Liver (tissue), 8 donors: ENCODE measurements at regions not wholly inside any gene's neighbourhood (a gene's known extent, or its start where the extent isn't known, plus 50 kb on each side); places are given as distances from the start of the nearest gene placed in this dataset.
"Not testable (repeated sequence)": the region's sequence is repeated elsewhere in the genome, so short reads cannot be mapped to it uniquely, and the experiment has no call there.

ENCODE experiments used
- DNase-seq: peaks from one replicate; pipeline ENCODE4 v3.0.0-alpha.2; 2017; ENCODE audit warnings: low spot score
- H3K27ac ChIP-seq, 2 donors: one replicate each; pipeline ENCODE4 v1.7.0; 2013; ENCODE audit warnings: inconsistent platforms in 2 of 2, low read length in 2 of 2, control low read depth in 1 of 2, low read depth in 1 of 2, mild to moderate bottlenecking in 1 of 2
- H3K27me3 ChIP-seq, 4 donors: one replicate each; pipeline versions ENCODE4 v1.6.1 to v1.7.0; 2013; ENCODE audit warnings: low read length in 3 of 4, inconsistent platforms in 1 of 4, mild to moderate bottlenecking in 1 of 4, moderate library complexity in 1 of 4; ENCODE audit not compliant: control insufficient read depth in 4 of 4, insufficient read depth in 4 of 4
- H3K36me3 ChIP-seq, 4 donors: one replicate each; pipeline versions ENCODE4 v1.6.1 to v1.7.0; 2013; ENCODE audit warnings: low read length in 3 of 4, mild to moderate bottlenecking in 3 of 4, low read depth in 1 of 4, moderate library complexity in 1 of 4; ENCODE audit not compliant: control insufficient read depth in 4 of 4, insufficient read depth in 3 of 4
- H3K4me1 ChIP-seq, 4 donors: one replicate each; pipeline versions ENCODE4 v1.6.1 to v1.7.0; 2013; ENCODE audit warnings: low read length in 3 of 4, mild to moderate bottlenecking in 3 of 4, moderate library complexity in 1 of 4; ENCODE audit not compliant: control insufficient read depth in 4 of 4, insufficient read depth in 4 of 4
- H3K4me3 ChIP-seq, 3 donors: one replicate each; pipeline versions ENCODE4 v1.6.1 to v1.7.0; 2013; ENCODE audit warnings: low read length in 3 of 3, control low read depth in 1 of 3, low read depth in 1 of 3, mild to moderate bottlenecking in 1 of 3
- H3K9ac ChIP-seq, 2 donors: one replicate each; pipeline ENCODE4 v1.7.0; 2013; ENCODE audit warnings: low read length in 2 of 2, mild to moderate bottlenecking in 2 of 2, moderate library complexity in 2 of 2, control low read depth in 1 of 2, low read depth in 1 of 2
- H3K9me3 ChIP-seq, 4 donors: one replicate each; pipeline versions ENCODE4 v1.6.1 to v1.7.0; 2013; ENCODE audit warnings: low read length in 3 of 4; ENCODE audit not compliant: control insufficient read depth in 4 of 4
- CTCF ChIP-seq: fragments of 150-350 bp; IDR thresholded peaks from 2 replicates; pipeline ENCODE4 v1.5.1; 2017; ENCODE audit warnings: improper control_type of control experiment, low read depth, low read length; ENCODE audit not compliant: missing input control
- EGR1 ChIP-seq, 2 donors: IDR thresholded peaks; 2 replicates each; pipeline ENCODE4 v1.6.1; 2016 to 2018; ENCODE audit warnings: antibody characterized with exemption in 2 of 2, low read depth in 2 of 2
- FOXA1 ChIP-seq: IDR thresholded peaks from 2 replicates; pipeline ENCODE4 v1.6.1; 2016; ENCODE audit warnings: antibody characterized with exemption
- FOXA2 ChIP-seq: IDR thresholded peaks from 2 replicates; pipeline ENCODE4 v1.6.1; 2016; ENCODE audit warnings: antibody characterized with exemption
- GABPA ChIP-seq, 2 donors: IDR thresholded peaks in 1 of 2; conservative IDR thresholded peaks in 1 of 2; 2 replicates each; pipeline ENCODE4 v1.6.1; 2016; ENCODE audit warnings: antibody characterized with exemption in 2 of 2, mild to moderate bottlenecking in 1 of 2, moderate library complexity in 1 of 2
- HNF4A ChIP-seq, 2 donors: conservative IDR thresholded peaks; 2 replicates each; pipeline ENCODE4 v1.6.1; 2016; ENCODE audit warnings: antibody characterized with exemption in 2 of 2, mild to moderate bottlenecking in 2 of 2
- HNF4G ChIP-seq: IDR thresholded peaks from 2 replicates; pipeline ENCODE4 v1.6.1; 2016; ENCODE audit warnings: antibody characterized with exemption
- JUND ChIP-seq, 2 donors: IDR thresholded peaks; 2 replicates each; pipeline ENCODE4 v1.6.1; 2016; ENCODE audit warnings: antibody characterized with exemption in 2 of 2
- MAX ChIP-seq: IDR thresholded peaks from 2 replicates; pipeline ENCODE4 v1.6.1; 2016; ENCODE audit warnings: antibody characterized with exemption
- NR2F2 ChIP-seq: IDR thresholded peaks from 2 replicates; pipeline ENCODE4 v1.6.1; 2016; ENCODE audit warnings: antibody characterized with exemption
- RAD21 ChIP-seq, 2 donors: IDR thresholded peaks; 2 replicates each; pipeline ENCODE4 v1.6.1; 2016; ENCODE audit warnings: antibody characterized with exemption in 2 of 2, mild to moderate bottlenecking in 2 of 2
- REST ChIP-seq: IDR thresholded peaks from 2 replicates; pipeline ENCODE4 v1.6.1; 2016; ENCODE audit warnings: antibody characterized with exemption, mild to moderate bottlenecking
- RXRA ChIP-seq, 2 donors: IDR thresholded peaks; 2 replicates each; pipeline ENCODE4 v1.6.1; 2017 to 2018; ENCODE audit warnings: antibody characterized with exemption in 2 of 2, mild to moderate bottlenecking in 1 of 2
- SP1 ChIP-seq: IDR thresholded peaks from 2 replicates; pipeline ENCODE4 v1.6.1; 2018; ENCODE audit warnings: antibody characterized with exemption, mild to moderate bottlenecking
- TAF1 ChIP-seq: conservative IDR thresholded peaks from 2 replicates; pipeline ENCODE4 v1.6.1; 2016; ENCODE audit warnings: antibody characterized with exemption, mild to moderate bottlenecking
- YY1 ChIP-seq: IDR thresholded peaks from 2 replicates; pipeline ENCODE4 v1.6.1; 2016; ENCODE audit warnings: antibody characterized with exemption, mild to moderate bottlenecking
- ZBTB33 ChIP-seq: IDR thresholded peaks from 2 replicates; pipeline ENCODE4 v1.6.1; 2016; ENCODE audit warnings: antibody characterized with exemption
- WGBS: extraction: QIAGEN DNeasy Blood & Tissue Kit; methylation state at CpG from one replicate; pipeline ENCODE4 v1.1.7; 2013; 5-methylcytosine and 5-hydroxymethylcytosine counted together
- TF ChIP-seq, protein P1 (sequence below): IDR thresholded peaks from 2 replicates; pipeline ENCODE4 v1.6.1; 2016; ENCODE audit warnings: antibody characterized with exemption
- donor health status: healthy.
- donor health status: healthy.
- donor health status: healthy.
- donor health status: healthy.
- donor health status: healthy.

- WGBS: 92% methylated on average over 17 of the region's 17 CpGs
- DNase-seq: no peak
- no peaks in the 10 kb centered on the region for H3K27me3 ChIP-seq
Measured at GRCh38 chr15:77889009-77889806, 188.3 kb downstream of the TBC1D2B start.

GRCh38 chr15:77887563-77888429 is 189.7 kb downstream of the TBC1D2B start:
- DNase-seq, H3K4me1 ChIP-seq, H3K4me3 ChIP-seq, H3K9ac ChIP-seq, H3K27me3 ChIP-seq, H3K36me3 ChIP-seq, H3K9me3 ChIP-seq, H3K27ac ChIP-seq: not testable (repeated sequence)
- WGBS: 74% methylated on average over 10 of the region's 16 CpGs

More at GRCh38 chr15:77889009-77889806, 188.3 kb downstream of the TBC1D2B start:
- H3K36me3 ChIP-seq: no peaks in the 10 kb centered on the region
- H3K4me3 ChIP-seq: no peak overlapping the region
- TF ChIP-seq FOXA1: no peak
- no peak overlapping the region for H3K27ac ChIP-seq
- H3K9ac ChIP-seq: no peak overlapping the region
- no peaks in the 10 kb centered on the region for H3K4me1 ChIP-seq
- no peaks in the 10 kb centered on the region for H3K9me3 ChIP-seq

DNA sequence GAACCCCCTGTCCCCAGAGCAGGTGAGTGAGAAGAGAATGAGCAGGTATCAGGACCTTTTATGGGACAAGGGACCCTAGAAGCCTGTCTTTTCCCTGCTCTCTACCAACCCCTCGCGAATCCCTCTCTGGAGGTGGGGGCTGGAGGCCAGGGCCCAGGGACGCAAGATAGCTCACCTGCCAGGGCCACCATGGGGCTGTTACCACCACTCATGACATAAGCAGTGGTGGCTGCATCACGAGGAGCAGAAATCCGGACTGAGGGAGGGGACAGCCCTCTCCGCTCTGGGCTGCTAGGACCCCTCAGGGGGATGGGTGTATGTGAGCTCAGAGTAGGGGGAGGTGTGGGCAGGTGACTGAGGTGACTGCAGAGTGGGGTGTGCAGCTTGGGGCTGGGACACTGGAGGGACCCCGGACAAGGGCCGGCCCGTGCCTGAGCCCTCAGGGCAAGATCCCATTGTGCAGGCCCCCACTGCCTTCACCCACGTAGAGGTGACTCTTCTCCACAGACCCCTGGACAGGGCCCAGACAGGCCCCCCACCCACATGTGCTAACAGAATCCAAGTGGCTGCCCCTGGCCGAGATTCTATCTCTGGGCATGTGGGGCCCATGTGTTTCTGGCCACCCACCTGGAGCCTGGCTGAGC is 190.6 kb downstream of the TBC1D2B start:
- no peak for DNase-seq
- Histone ChIP-seq H3K27ac (no peak overlapping the region), H3K36me3 (no peaks in the 10 kb centered on the region), H3K9me3 (no peaks in the 10 kb centered on the region), H3K9ac (no peak overlapping the region), H3K27me3 (no peaks in the 10 kb centered on the region), H3K4me3 (no peak overlapping the region), H3K4me1 (no peaks in the 10 kb centered on the region)
- 98% methylated on average over 11 of the region's 11 CpGs for WGBS
- TF ChIP-seq, protein P1, sequence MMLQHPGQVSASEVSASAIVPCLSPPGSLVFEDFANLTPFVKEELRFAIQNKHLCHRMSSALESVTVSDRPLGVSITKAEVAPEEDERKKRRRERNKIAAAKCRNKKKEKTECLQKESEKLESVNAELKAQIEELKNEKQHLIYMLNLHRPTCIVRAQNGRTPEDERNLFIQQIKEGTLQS: no peak
- TF ChIP-seq SP1: no peak
- no peak for TF ChIP-seq FOXA2
- no peak for TF ChIP-seq HNF4A (conservative IDR thresholded peaks at IDR 0.05)
- TF ChIP-seq HNF4G: no peak
- no peak for TF ChIP-seq JUND (IDR thresholded peaks at IDR 0.05)
- TF ChIP-seq CTCF: no peak
- TF ChIP-seq NR2F2: no peak
- TF ChIP-seq MAX: no peak
- no peak for TF ChIP-seq TAF1
- TF ChIP-seq YY1: no peak
- TF ChIP-seq GABPA (IDR thresholded peaks at IDR 0.05 in 1 of 2, conservative IDR thresholded peaks at IDR 0.05 in 1 of 2): no peak
- TF ChIP-seq RAD21 (IDR thresholded peaks at IDR 0.05): no peak
- TF ChIP-seq EGR1 (IDR thresholded peaks at IDR 0.05; ENCODE audit: low read depth in 2 of 2): no peak
- no peak for TF ChIP-seq REST
- TF ChIP-seq ZBTB33: no peak
- no peak for TF ChIP-seq RXRA (IDR thresholded peaks at IDR 0.05)
- no peak for TF ChIP-seq FOXA1
